Activated CD4-positive, alpha-beta T cell treated with anti-CD3 and anti-CD28 coated beads, Interleukin-2, amount 10 ng/mL, durations not matched to agents 7 days and 5 days (primary cell): ENCODE measurements at regions not wholly inside any gene's neighbourhood (a gene's known extent, or its start where the extent isn't known, plus 50 kb on each side); places are given as distances from the start of the nearest gene placed in this dataset.
"Not testable (repeated sequence)": the region's sequence is repeated elsewhere in the genome, so short reads cannot be mapped to it uniquely, and the experiment has no call there.

Source experiments
- CTCF ChIA-PET: fragments of 350-600 bp; sonication (Branson Sonifier 250); formaldehyde crosslinking; loops from one replicate; lab custom pipeline; 2021; ENCODE audit warnings: antibody characterized with exemption; lab: Charles Lee
- POLR2A ChIA-PET: fragments of 350-600 bp; sonication (Branson Sonifier 250); formaldehyde crosslinking; loops from one replicate; lab custom pipeline; 2021; ENCODE audit warnings: antibody characterized with exemption; lab: Charles Lee
- DNase-seq: peaks from one replicate; pipeline ENCODE4 v3.0.0-alpha.2; 2020
- H3K27ac Mint-ChIP-seq: one replicate; pipeline ENCODE4 v1.8.0; 2021; ENCODE audit warnings: mild to moderate bottlenecking, moderate library complexity, mixed read lengths
- H3K27me3 Mint-ChIP-seq: one replicate; pipeline ENCODE4 v1.8.0; 2021; ENCODE audit warnings: mixed read lengths
- H3K36me3 Mint-ChIP-seq: one replicate; pipeline ENCODE4 v1.8.0; 2021; ENCODE audit warnings: low read depth, mixed read lengths
- H3K4me1 Mint-ChIP-seq: one replicate; pipeline ENCODE4 v1.8.0; 2021; ENCODE audit warnings: mixed read lengths
- H3K4me3 Mint-ChIP-seq: one replicate; pipeline ENCODE4 v1.8.0; 2021; ENCODE audit warnings: mild to moderate bottlenecking, moderate library complexity, mixed read lengths
- H3K9me3 Mint-ChIP-seq: one replicate; pipeline ENCODE4 v1.8.0; 2021; ENCODE audit warnings: mixed read lengths

GRCh38 chr1:232327269-232327668 lies 302.7 kb downstream of the SIPA1L2 start:
- ChIA-PET CTCF (interaction anchor here (0.8 kb wide), 1 partner anchor 49 kb away, joined by 3 read pairs; no protein-coding TSS in a partner anchor), POLR2A (no interaction called here)
- Mint-ChIP-seq H3K4me1 (no peaks in the 10 kb centered on the region), H3K4me3 (no peak overlapping the region), H3K36me3 (no peaks in the 10 kb centered on the region), H3K9me3 (no peaks in the 10 kb centered on the region), H3K27ac (no peak overlapping the region), H3K27me3 (peaks cover 8% of the 10 kb centered on the region)
- DNase-seq, result no peak

DNA sequence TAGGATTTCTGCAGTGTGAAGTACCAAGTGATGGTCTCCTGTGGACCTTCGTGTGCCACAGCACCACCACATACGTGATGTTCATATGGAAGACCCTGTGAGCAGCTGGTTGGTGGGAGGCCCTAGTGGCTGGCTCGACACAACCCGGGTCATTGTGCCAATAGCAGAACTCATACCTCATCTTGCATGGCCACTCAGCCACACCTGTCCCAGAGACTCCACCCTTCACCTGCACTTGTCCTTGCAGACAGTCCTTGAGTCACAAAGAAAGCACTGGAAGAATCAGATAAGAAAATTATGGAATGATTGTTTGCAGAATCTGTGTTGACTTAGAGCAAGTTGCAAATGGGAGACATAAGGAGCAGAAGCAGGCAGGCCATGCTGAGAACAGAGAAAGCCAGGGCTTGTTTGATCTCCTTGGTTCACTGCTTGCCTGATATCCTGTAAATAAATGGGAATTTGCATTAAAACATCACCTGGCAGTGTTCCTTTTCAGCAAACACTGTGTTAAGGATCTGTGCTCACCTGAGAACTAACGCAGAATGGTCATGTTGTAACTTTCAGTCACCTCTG lies 307.7 kb downstream of the SIPA1L2 start:
- Mint-ChIP-seq H3K36me3 (no peaks in the 10 kb centered on the region), H3K9me3 (no peaks in the 10 kb centered on the region), H3K27ac (no peak overlapping the region), H3K4me3 (no peak overlapping the region), H3K27me3 (peaks cover 8% of the 10 kb centered on the region), H3K4me1 (no peaks in the 10 kb centered on the region)
- no peak for DNase-seq
- CTCF ChIA-PET, result no interaction called here
- POLR2A ChIA-PET, result no interaction called here

- ChIA-PET CTCF (interaction anchor here (1.3 kb wide), 1 partner anchor 11 kb away, joined by 3 read pairs; no protein-coding TSS in a partner anchor), POLR2A (no interaction called here)
These were observed 310.3 kb downstream of the SIPA1L2 start for GRCh38 chr1:232319518-232320210.

GRCh38 chr1:232319072-232319471 lies 310.9 kb downstream of the SIPA1L2 start:
- Mint-ChIP-seq H3K36me3 (no peaks in the 10 kb centered on the region), H3K27me3 (peaks cover 3% of the 10 kb centered on the region), H3K9me3 (no peaks in the 10 kb centered on the region), H3K27ac (no peak overlapping the region), H3K4me1 (no peaks in the 10 kb centered on the region), H3K4me3 (no peak overlapping the region)
- POLR2A ChIA-PET, result no interaction called here
- DNase-seq, result no peak
- CTCF ChIA-PET, result interaction anchor here (1.3 kb wide), 1 partner anchor 11 kb away, joined by 3 read pairs; no protein-coding TSS in a partner anchor

More at GRCh38 chr1:232319518-232320210, 310.3 kb downstream of the SIPA1L2 start:
- no peak overlapping the region for H3K4me3 Mint-ChIP-seq
- no peaks in the 10 kb centered on the region for H3K9me3 Mint-ChIP-seq
- no peaks in the 10 kb centered on the region for H3K36me3 Mint-ChIP-seq
- no peaks in the 10 kb centered on the region for H3K4me1 Mint-ChIP-seq
- no peak overlapping the region for H3K27ac Mint-ChIP-seq
- no peak for DNase-seq
- peaks cover 3% of the 10 kb centered on the region for H3K27me3 Mint-ChIP-seq

DNA sequence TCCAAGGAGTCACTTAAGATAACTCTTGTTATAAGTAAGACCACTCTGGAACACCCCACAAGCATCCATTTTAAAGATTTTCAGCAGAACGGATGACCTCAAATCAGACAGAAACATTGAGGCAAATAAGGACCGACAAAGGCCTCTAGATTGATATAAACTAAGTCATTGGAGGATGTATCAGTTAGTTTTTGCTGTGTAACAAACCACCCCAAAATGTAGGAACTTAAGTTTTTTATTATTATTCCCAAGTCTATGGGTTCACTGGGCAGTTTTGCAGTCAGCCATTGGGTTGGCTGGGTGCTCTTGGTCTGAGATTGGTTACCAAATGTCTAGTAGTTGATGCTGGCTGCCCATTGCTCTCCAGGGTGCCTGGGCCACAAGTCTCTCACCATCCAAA lies 311.8 kb downstream of the SIPA1L2 start:
- Mint-ChIP-seq H3K9me3 (no peaks in the 10 kb centered on the region), H3K4me3 (no peak overlapping the region), H3K36me3 (no peaks in the 10 kb centered on the region), H3K27me3 (no peaks in the 10 kb centered on the region), H3K27ac (no peak overlapping the region), H3K4me1 (no peaks in the 10 kb centered on the region)
- no peak for DNase-seq
- ChIA-PET POLR2A (no interaction called here), CTCF (no interaction called here)

- Mint-ChIP-seq H3K4me3 (no peak overlapping the region), H3K27ac (no peak overlapping the region), H3K36me3 (no peaks in the 10 kb centered on the region), H3K9me3 (peaks cover 2% of the 10 kb centered on the region), H3K4me1 (no peaks in the 10 kb centered on the region), H3K27me3 (no peaks in the 10 kb centered on the region)
- no peak for DNase-seq
- POLR2A ChIA-PET, result no interaction called here
- CTCF ChIA-PET, result no interaction called here
These were observed 312.6 kb downstream of the SIPA1L2 start for GRCh38 chr1:232317350-232317749.

DNA sequence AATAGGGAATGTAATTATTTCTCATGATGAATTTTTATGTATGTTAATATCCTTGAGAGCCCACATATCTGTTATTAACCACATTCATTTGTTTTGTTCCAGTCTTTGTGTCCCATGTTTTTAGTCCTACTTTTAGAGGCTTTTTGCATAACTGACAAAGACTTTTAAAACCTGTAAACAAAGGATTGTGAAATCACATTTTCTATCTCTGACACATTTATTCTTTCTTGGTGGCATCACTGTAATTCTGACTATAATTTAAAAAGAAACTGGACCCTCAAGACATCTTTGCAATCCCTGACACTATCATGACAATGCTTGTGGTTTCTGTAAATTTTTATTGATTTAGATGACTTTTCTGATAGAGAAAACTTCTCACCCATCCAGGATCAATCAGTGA lies 313.1 kb downstream of the SIPA1L2 start:
- no peak for DNase-seq
- H3K4me3 Mint-ChIP-seq, result no peak overlapping the region
- H3K9me3 Mint-ChIP-seq, result peaks cover 4% of the 10 kb centered on the region
- no peaks in the 10 kb centered on the region for H3K4me1 Mint-ChIP-seq
- ChIA-PET POLR2A (no interaction called here), CTCF (no interaction called here)
- H3K27me3 Mint-ChIP-seq, result no peaks in the 10 kb centered on the region
- H3K27ac Mint-ChIP-seq, result no peak overlapping the region
- no peaks in the 10 kb centered on the region for H3K36me3 Mint-ChIP-seq

GRCh38 chr1:232313876-232314275 lies 316.1 kb downstream of the SIPA1L2 start:
- H3K9me3 Mint-ChIP-seq, POLR2A ChIA-PET, H3K36me3 Mint-ChIP-seq, H3K27me3 Mint-ChIP-seq, H3K4me1 Mint-ChIP-seq, H3K4me3 Mint-ChIP-seq, H3K27ac Mint-ChIP-seq, DNase-seq: not testable (repeated sequence)
- CTCF ChIA-PET, result interaction anchor here (0.6 kb wide), 1 partner anchor 511 kb away, joined by 4 read pairs; no protein-coding TSS in a partner anchor

DNA sequence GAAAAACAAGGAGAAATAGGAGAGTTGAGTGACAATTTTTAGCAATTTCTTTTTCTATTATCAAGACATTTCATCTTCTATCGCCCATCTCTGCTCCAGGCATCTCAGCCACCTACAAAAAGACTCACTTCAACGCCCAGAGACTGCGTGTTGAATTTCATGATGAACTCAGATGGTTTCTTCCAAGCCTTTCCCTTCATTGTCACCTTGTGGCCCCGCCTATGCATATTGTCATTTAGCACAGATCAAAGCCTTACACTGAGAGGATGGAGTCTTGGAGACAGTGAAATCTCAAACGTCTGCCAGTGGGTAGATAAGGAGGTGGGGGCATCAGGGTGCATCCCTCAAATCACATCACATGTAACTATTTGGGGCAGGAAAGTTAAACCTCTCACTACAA lies 319.4 kb downstream of the SIPA1L2 start:
- ChIA-PET CTCF (no interaction called here), POLR2A (no interaction called here)
- Mint-ChIP-seq H3K4me1 (no peaks in the 10 kb centered on the region), H3K36me3 (no peaks in the 10 kb centered on the region), H3K9me3 (peaks cover 4% of the 10 kb centered on the region), H3K27ac (no peak overlapping the region), H3K27me3 (peaks cover 7% of the 10 kb centered on the region), H3K4me3 (no peak overlapping the region)
- no peak for DNase-seq

DNA sequence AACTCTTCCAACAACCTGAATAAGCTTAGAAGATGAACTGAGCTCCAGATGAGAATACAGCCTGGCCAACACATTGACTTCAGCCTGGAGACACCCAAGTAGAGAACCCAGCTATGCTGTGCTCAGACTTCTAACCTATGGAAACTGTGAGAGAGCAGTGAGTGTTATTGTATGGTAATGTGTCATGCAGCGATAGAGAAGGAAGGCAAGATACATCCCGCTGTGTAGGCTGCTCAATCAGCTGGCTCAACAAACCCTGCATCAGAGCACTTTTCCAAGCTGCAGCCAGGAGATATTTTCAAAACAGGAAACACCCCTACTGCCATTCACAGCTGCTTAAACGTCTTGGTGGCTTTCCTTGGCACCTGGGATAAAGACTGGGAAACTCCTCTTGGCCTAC lies 321.3 kb downstream of the SIPA1L2 start:
- CTCF ChIA-PET, result interaction anchor here (1.3 kb wide), 1 partner anchor 11 kb away, joined by 3 read pairs; no protein-coding TSS in a partner anchor
- no peak overlapping the region for H3K27ac Mint-ChIP-seq

GRCh38 chr1:232307296-232308017 lies 322.5 kb downstream of the SIPA1L2 start:
- Mint-ChIP-seq H3K27ac (no peak overlapping the region), H3K36me3 (no peaks in the 10 kb centered on the region), H3K9me3 (peaks cover 2% of the 10 kb centered on the region), H3K4me1 (no peaks in the 10 kb centered on the region), H3K27me3 (peaks cover 7% of the 10 kb centered on the region), H3K4me3 (no peak overlapping the region)
- ChIA-PET CTCF (interaction anchor here (0.6 to 1.3 kb wide), 3 partner anchors 12 to 502 kb away, joined by 3 to 4 read pairs (median 3); no protein-coding TSS in a partner anchor), POLR2A (no interaction called here)
- no peak for DNase-seq

More for the DNA sequence above, 321.3 kb downstream of the SIPA1L2 start:
- H3K4me3 Mint-ChIP-seq, result no peak overlapping the region
- no peaks in the 10 kb centered on the region for H3K36me3 Mint-ChIP-seq
- no peaks in the 10 kb centered on the region for H3K4me1 Mint-ChIP-seq
- peaks cover 4% of the 10 kb centered on the region for H3K9me3 Mint-ChIP-seq
- POLR2A ChIA-PET, result interaction anchor here (0.9 kb wide), 1 partner anchor 181 kb away, joined by 3 read pairs; no protein-coding TSS in a partner anchor
- peaks cover 7% of the 10 kb centered on the region for H3K27me3 Mint-ChIP-seq
- no peak for DNase-seq

DNA sequence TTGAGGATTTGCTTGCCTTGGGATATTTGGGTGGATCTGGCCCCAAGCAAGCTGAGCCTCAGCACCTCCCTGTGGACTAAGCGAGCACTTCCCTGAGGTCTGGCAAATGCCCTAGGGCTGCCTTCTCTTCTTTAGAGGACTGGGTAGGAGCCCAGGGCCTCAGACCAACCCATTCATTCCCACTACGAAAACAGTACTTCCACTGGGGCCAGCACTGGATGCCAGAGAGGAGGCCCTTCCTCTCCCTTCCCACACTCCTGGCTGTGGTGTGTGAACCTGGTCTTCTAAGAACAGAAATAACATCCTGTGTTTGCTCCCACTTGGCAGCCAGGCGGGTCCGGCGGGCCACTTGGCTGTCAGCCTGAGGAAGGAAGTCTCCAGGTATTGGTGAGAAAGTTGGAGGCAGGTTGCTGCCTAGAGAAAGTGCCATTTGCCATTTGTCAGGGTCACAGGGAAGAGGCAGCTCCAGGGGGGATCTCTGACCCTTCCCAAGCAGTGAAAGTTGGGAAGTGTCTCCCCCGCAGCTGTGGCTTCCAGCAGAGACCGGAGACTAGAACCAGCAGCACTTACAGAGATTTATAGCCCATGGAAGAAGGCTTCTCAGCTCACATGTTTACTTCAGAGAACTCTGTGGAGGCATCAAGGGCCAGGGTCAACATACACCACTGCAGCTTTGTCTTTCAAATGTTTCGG lies 323.5 kb downstream of the SIPA1L2 start:
- DNase-seq, result no peak
- H3K27ac Mint-ChIP-seq, result no peak overlapping the region
- POLR2A ChIA-PET, result no interaction called here
- CTCF ChIA-PET, result interaction anchor here (1.0 kb wide), 1 partner anchor 262 kb away, joined by 3 read pairs; no protein-coding TSS in a partner anchor
- peaks cover 7% of the 10 kb centered on the region for H3K27me3 Mint-ChIP-seq
- no peaks in the 10 kb centered on the region for H3K36me3 Mint-ChIP-seq
- no peaks in the 10 kb centered on the region for H3K4me1 Mint-ChIP-seq
- no peak overlapping the region for H3K4me3 Mint-ChIP-seq
- H3K9me3 Mint-ChIP-seq, result no peaks in the 10 kb centered on the region
